ENCODE measurements at regions not wholly inside any gene's neighbourhood (a gene's known extent, or its start where the extent isn't known, plus 50 kb on each side); places are given as distances from the start of the nearest gene placed in this dataset.
A peak's percentile ranks its signal among the peaks of the same experiment; 100 is the strongest.

DNA sequence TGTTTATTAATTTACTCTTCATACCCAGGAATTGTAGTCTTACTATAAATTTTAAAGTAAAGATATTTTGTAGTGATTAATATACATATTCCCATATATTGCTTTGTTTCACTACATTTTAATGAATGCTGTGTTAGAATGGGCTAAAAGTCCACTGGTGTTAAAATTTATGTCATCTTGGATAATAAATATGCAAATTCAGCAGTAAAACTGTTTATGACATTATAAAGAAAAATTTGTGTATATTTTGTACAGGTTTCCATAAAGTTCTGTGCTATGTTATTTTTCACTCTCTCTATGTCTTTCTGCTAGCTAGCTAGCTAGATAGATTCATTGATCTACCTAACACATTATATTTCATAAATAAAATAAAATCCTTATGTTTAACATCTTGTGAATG, 1071.2 kb downstream of the FAT4 start:
- Histone ChIP-seq H3K79me2 (ENCODE audit: insufficient read depth, low read length) (no peaks in the 10 kb centered on the region), H3K4me3 (ENCODE audit: insufficient read depth, low read depth, low read length) (no peak overlapping the region), H3K4me1 (ENCODE audit: insufficient read depth, low read length) (no peaks in the 10 kb centered on the region), H3K4me2 (ENCODE audit: low read length) (no peak overlapping the region), H3K36me3 (ENCODE audit: insufficient read depth, low read length) (no peaks in the 10 kb centered on the region), H3K9me3 (ENCODE audit: insufficient read depth, low read depth, low read length) (no peaks in the 10 kb centered on the region), H2AFZ (ENCODE audit: low read depth, low read length) (no peak overlapping the region), H3K27me3 (ENCODE audit: insufficient read depth, low read length) (no peaks in the 10 kb centered on the region), H4K20me1 (ENCODE audit: insufficient read depth, low read length) (no peaks in the 10 kb centered on the region), H3K27ac (ENCODE audit: low read depth, low read length) (no peak overlapping the region), H3K9ac (ENCODE audit: low read length) (no peak overlapping the region)
- H3K4me3 Mint-ChIP-seq (ENCODE audit: unreplicated experiment), result no peak overlapping the region
- DNase-seq (ENCODE audit: low read depth) (no peak), FAIRE-seq (no peak)
- no peaks in the 10 kb centered on the region for H3K36me3 Mint-ChIP-seq (ENCODE audit: low read depth, unreplicated experiment)
- no peaks in the 10 kb centered on the region for H3K4me1 Mint-ChIP-seq (ENCODE audit: low read depth, unreplicated experiment)
- no peaks in the 10 kb centered on the region for H3K9me3 Mint-ChIP-seq (ENCODE audit: unreplicated experiment)
- no peaks in the 10 kb centered on the region for H3K27me3 Mint-ChIP-seq (ENCODE audit: low read depth, unreplicated experiment)
- TF ChIP-seq EZH2 (IDR thresholded peaks at IDR 0.05; ENCODE audit: insufficient read depth, low read length) (no peak), CTCF (IDR thresholded peaks at IDR 0.05; ENCODE audit: insufficient read depth, low read depth, low read length) (no peak)
- H3K27ac Mint-ChIP-seq (ENCODE audit: unreplicated experiment), result no peak overlapping the region

GRCh38 chr4:126386512-126386911, 1071.8 kb downstream of the FAT4 start:
- no peak for TF ChIP-seq EZH2 (IDR thresholded peaks at IDR 0.05; ENCODE audit: insufficient read depth, low read length)

DNA sequence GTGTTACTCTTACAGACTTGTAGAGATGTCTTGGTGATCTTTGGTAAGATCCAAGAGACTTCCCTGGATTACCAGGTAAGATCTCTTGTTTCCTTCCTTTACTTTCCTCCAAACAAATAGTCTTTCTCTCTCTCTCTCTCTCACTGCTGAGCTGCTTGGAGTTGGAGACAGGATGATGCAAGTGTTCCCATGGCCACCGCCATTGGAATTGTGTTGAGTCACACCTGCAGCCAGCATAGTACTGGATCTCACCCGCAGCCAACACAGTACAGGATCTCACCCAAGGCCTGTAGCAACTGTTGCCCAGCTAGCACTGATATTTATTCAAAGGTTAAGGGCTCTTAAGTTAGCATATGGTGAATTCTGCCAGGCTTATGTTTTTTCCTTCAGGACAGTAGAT, 1080.9 kb downstream of the FAT4 start:
- no peak overlapping the region for H3K4me2 ChIP-seq (ENCODE audit: low read length)
- no peak overlapping the region for H2AFZ ChIP-seq (ENCODE audit: low read depth, low read length)
- H3K9ac ChIP-seq (ENCODE audit: low read length), result no peak overlapping the region
- H3K4me3 ChIP-seq (ENCODE audit: insufficient read depth, low read depth, low read length), result no peak overlapping the region
- H3K27me3 Mint-ChIP-seq (ENCODE audit: low read depth, unreplicated experiment), result no peaks in the 10 kb centered on the region
- H3K27me3 ChIP-seq (ENCODE audit: insufficient read depth, low read length), result no peaks in the 10 kb centered on the region
- TF ChIP-seq EZH2 (IDR thresholded peaks at IDR 0.05; ENCODE audit: insufficient read depth, low read length) (no peak), CTCF (IDR thresholded peaks at IDR 0.05; ENCODE audit: insufficient read depth, low read depth, low read length) (no peak)
- DNase-seq (ENCODE audit: low read depth), result peak; percentile 29
- H3K4me1 Mint-ChIP-seq (ENCODE audit: low read depth, unreplicated experiment), result no peaks in the 10 kb centered on the region
- no peaks in the 10 kb centered on the region for H3K36me3 ChIP-seq (ENCODE audit: insufficient read depth, low read length)
- H3K36me3 Mint-ChIP-seq (ENCODE audit: low read depth, unreplicated experiment), result no peaks in the 10 kb centered on the region
- H3K9me3 Mint-ChIP-seq (ENCODE audit: unreplicated experiment), result no peaks in the 10 kb centered on the region
- no peak overlapping the region for H3K4me3 Mint-ChIP-seq (ENCODE audit: unreplicated experiment)
- no peaks in the 10 kb centered on the region for H3K79me2 ChIP-seq (ENCODE audit: insufficient read depth, low read length)
- H3K27ac ChIP-seq (ENCODE audit: low read depth, low read length), result no peak overlapping the region
- H4K20me1 ChIP-seq (ENCODE audit: insufficient read depth, low read length), result no peaks in the 10 kb centered on the region
- no peak overlapping the region for H3K27ac Mint-ChIP-seq (ENCODE audit: unreplicated experiment)
- FAIRE-seq, result no peak
- H3K9me3 ChIP-seq (ENCODE audit: insufficient read depth, low read depth, low read length), result no peaks in the 10 kb centered on the region
- no peaks in the 10 kb centered on the region for H3K4me1 ChIP-seq (ENCODE audit: insufficient read depth, low read length)

More at GRCh38 chr4:126386512-126386911, 1071.8 kb downstream of the FAT4 start:
- DNase-seq (ENCODE audit: low read depth) (peak; percentile 35), FAIRE-seq (no peak)
- H3K4me3 Mint-ChIP-seq (ENCODE audit: unreplicated experiment), result no peak overlapping the region
- no peaks in the 10 kb centered on the region for H3K9me3 Mint-ChIP-seq (ENCODE audit: unreplicated experiment)
- Histone ChIP-seq H3K9ac (ENCODE audit: low read length) (no peak overlapping the region), H3K9me3 (ENCODE audit: insufficient read depth, low read depth, low read length) (no peaks in the 10 kb centered on the region), H3K36me3 (ENCODE audit: insufficient read depth, low read length) (no peaks in the 10 kb centered on the region), H3K4me2 (ENCODE audit: low read length) (no peak overlapping the region), H3K79me2 (ENCODE audit: insufficient read depth, low read length) (no peaks in the 10 kb centered on the region), H3K4me1 (ENCODE audit: insufficient read depth, low read length) (no peaks in the 10 kb centered on the region), H2AFZ (ENCODE audit: low read depth, low read length) (no peak overlapping the region), H3K4me3 (ENCODE audit: insufficient read depth, low read depth, low read length) (no peak overlapping the region), H3K27ac (ENCODE audit: low read depth, low read length) (no peak overlapping the region), H4K20me1 (ENCODE audit: insufficient read depth, low read length) (no peaks in the 10 kb centered on the region), H3K27me3 (ENCODE audit: insufficient read depth, low read length) (no peaks in the 10 kb centered on the region)
- H3K36me3 Mint-ChIP-seq (ENCODE audit: low read depth, unreplicated experiment), result no peaks in the 10 kb centered on the region
- H3K27me3 Mint-ChIP-seq (ENCODE audit: low read depth, unreplicated experiment), result no peaks in the 10 kb centered on the region
- H3K27ac Mint-ChIP-seq (ENCODE audit: unreplicated experiment), result no peak overlapping the region
- no peaks in the 10 kb centered on the region for H3K4me1 Mint-ChIP-seq (ENCODE audit: low read depth, unreplicated experiment)
